Body of pancreas (tissue), 4 donors: ENCODE measurements at regions not wholly inside any gene's neighbourhood (a gene's known extent, or its start where the extent isn't known, plus 50 kb on each side); places are given as distances from the start of the nearest gene placed in this dataset.

Source experiments
- ATAC-seq: fragments of 150-250 bp; one replicate; pipeline ENCODE4 v1.9.1; 2016
- DNase-seq, 4 donors: peaks; one replicate each; pipeline ENCODE4 v3.0.0-alpha.2; 2019
- H3K27ac ChIP-seq, 4 donors: fragments of 200-600 bp; sonication (generic); 1 replicate in 3 of 4; 2 replicates in 1 of 4; pipeline versions ENCODE4 v1.5.1 to v1.6.1; 2016 to 2019; ENCODE audit warnings: mild to moderate bottlenecking in 1 of 4, mixed read lengths in 1 of 4, moderate library complexity in 1 of 4
- H3K27me3 ChIP-seq, 2 donors: fragments of 200-600 bp; sonication (generic); one replicate each; pipeline ENCODE4 v1.6.0; 2016; ENCODE audit warnings: mild to moderate bottlenecking in 1 of 2
- H3K36me3 ChIP-seq, 2 donors: fragments of 200-600 bp; sonication (generic); replicated peaks in 1 of 2; 2 replicates each; pipeline ENCODE4 v1.5.1; 2016; ENCODE audit warnings: low read depth in 2 of 2; ENCODE audit not compliant: insufficient read depth in 1 of 2
- H3K4me1 ChIP-seq: fragments of 200-600 bp; sonication (generic); one replicate; pipeline ENCODE4 v1.6.0; 2016
- H3K4me3 ChIP-seq, 2 donors: fragments of 200-600 bp; sonication (generic); 1 replicate in 1 of 2; 2 replicates in 1 of 2; pipeline ENCODE4 v1.5.1; 2016 to 2019
- H3K9me3 ChIP-seq, 3 donors: fragments of 200-600 bp; sonication (generic); 1 replicate in 2 of 3; 2 replicates in 1 of 3; pipeline ENCODE4 v1.5.1; 2016
- CTCF ChIP-seq, 7 experiments: fragments of 450-650 bp in 4 of 7; fragments of 200-600 bp in 3 of 7; sonication (generic) in 3 of 7; IDR thresholded peaks; one replicate each; pipeline ENCODE4 v1.5.1; 2016 to 2019; ENCODE audit warnings: antibody characterized with exemption in 7 of 7
- POLR2A ChIP-seq, 3 donors: fragments of 450-650 bp; IDR thresholded peaks; one replicate each; pipeline ENCODE4 v1.6.1; 2016; ENCODE audit warnings: antibody characterized with exemption in 3 of 3, mild to moderate bottlenecking in 2 of 3
- WGBS, 2 donors: methylation state at CpG; one replicate each; pipeline ENCODE4 v1.1.5; 2017; 5-methylcytosine and 5-hydroxymethylcytosine counted together
- intact Hi-C: fragments of 100-400 bp; cut with DNase I; formaldehyde crosslinking; loops from one replicate; pipeline ENCODE4 v1.15.1; 2023

GRCh38 chr3:148477375-148477774, 220.3 kb upstream of the AGTR1 start:
- WGBS, 2 donors, result 86% methylated on average over 2 of the region's 2 CpGs

GRCh38 chr3:148493631-148494030, 204.1 kb upstream of the AGTR1 start:
- no peak overlapping the region for H3K27ac ChIP-seq
- no peak for TF ChIP-seq CTCF (IDR thresholded peaks at IDR 0.05)
- no peak for TF ChIP-seq POLR2A (IDR thresholded peaks at IDR 0.05)
- H3K36me3 ChIP-seq, result no peaks in the 10 kb centered on the region
- H3K4me1 ChIP-seq, result no peaks in the 10 kb centered on the region
- H3K27me3 ChIP-seq, result no peaks in the 10 kb centered on the region
- intact Hi-C loops, result no loop called here
- no peaks in the 10 kb centered on the region for H3K9me3 ChIP-seq
- WGBS, 2 donors, result 64 to 69% methylated on average over 3 of the region's 3 CpGs
- H3K4me3 ChIP-seq, result no peak overlapping the region
- ATAC-seq (no peak), DNase-seq (no peak)

More at GRCh38 chr3:148477375-148477774, 220.3 kb upstream of the AGTR1 start:
- Histone ChIP-seq H3K9me3 (no peaks in the 10 kb centered on the region), H3K4me3 (no peak overlapping the region), H3K36me3 (no peaks in the 10 kb centered on the region), H3K27ac (no peak overlapping the region), H3K27me3 (no peaks in the 10 kb centered on the region), H3K4me1 (no peaks in the 10 kb centered on the region)
- no peak for ATAC-seq
- intact Hi-C loops, result no loop called here
- TF ChIP-seq CTCF (IDR thresholded peaks at IDR 0.05), result no peak
- TF ChIP-seq POLR2A (IDR thresholded peaks at IDR 0.05), result no peak
- no peak for DNase-seq

- no peak for DNase-seq
- Histone ChIP-seq H3K9me3 (no peaks in the 10 kb centered on the region), H3K27me3 (no peaks in the 10 kb centered on the region), H3K27ac (no peak overlapping the region), H3K36me3 (no peaks in the 10 kb centered on the region), H3K4me3 (no peak overlapping the region), H3K4me1 (no peaks in the 10 kb centered on the region)
- ATAC-seq, result no peak
- intact Hi-C loops, result no loop called here
- TF ChIP-seq CTCF (IDR thresholded peaks at IDR 0.05), result no peak
- no peak for TF ChIP-seq POLR2A (IDR thresholded peaks at IDR 0.05)
- WGBS, 2 donors, result 78 to 83% methylated on average over 1 of the region's 1 CpG
Observed at GRCh38 chr3:148494451-148494850, 203.3 kb upstream of the AGTR1 start.

GRCh38 chr3:148500881-148501280, 196.8 kb upstream of the AGTR1 start:
- no peaks in the 10 kb centered on the region for H3K36me3 ChIP-seq
- H3K4me1 ChIP-seq, result no peaks in the 10 kb centered on the region
- no peak overlapping the region for H3K27ac ChIP-seq
- intact Hi-C loops, result no loop called here
- TF ChIP-seq POLR2A (IDR thresholded peaks at IDR 0.05), result no peak
- no peak for TF ChIP-seq CTCF (IDR thresholded peaks at IDR 0.05)
- no peak overlapping the region for H3K4me3 ChIP-seq
- DNase-seq (no peak), ATAC-seq (no peak)
- no peaks in the 10 kb centered on the region for H3K27me3 ChIP-seq
- no peaks in the 10 kb centered on the region for H3K9me3 ChIP-seq

- no peak for DNase-seq
- Histone ChIP-seq H3K36me3 (no peaks in the 10 kb centered on the region), H3K4me3 (no peak overlapping the region), H3K27ac (no peak overlapping the region), H3K4me1 (no peaks in the 10 kb centered on the region), H3K27me3 (no peaks in the 10 kb centered on the region), H3K9me3 (no peaks in the 10 kb centered on the region)
- TF ChIP-seq CTCF (IDR thresholded peaks at IDR 0.05) (no peak), POLR2A (IDR thresholded peaks at IDR 0.05) (no peak)
- intact Hi-C loops, result no loop called here
- ATAC-seq, result no peak
Observed at GRCh38 chr3:148510116-148510515, 187.6 kb upstream of the AGTR1 start.
